Effector CD8-positive, alpha-beta T cell (primary cell): ENCODE measurements at regions not wholly inside any gene's neighbourhood (a gene's known extent, or its start where the extent isn't known, plus 50 kb on each side); places are given as distances from the start of the nearest gene placed in this dataset.

ENCODE experiments used
- DNase-seq: peaks from one replicate; lab custom pipeline; 2025; lab: John Stamatoyannopoulos, UW

GRCh38 chr16:5378531-5378930 lies 280.9 kb upstream of the EEF2KMT start:
- no peak for DNase-seq

DNA sequence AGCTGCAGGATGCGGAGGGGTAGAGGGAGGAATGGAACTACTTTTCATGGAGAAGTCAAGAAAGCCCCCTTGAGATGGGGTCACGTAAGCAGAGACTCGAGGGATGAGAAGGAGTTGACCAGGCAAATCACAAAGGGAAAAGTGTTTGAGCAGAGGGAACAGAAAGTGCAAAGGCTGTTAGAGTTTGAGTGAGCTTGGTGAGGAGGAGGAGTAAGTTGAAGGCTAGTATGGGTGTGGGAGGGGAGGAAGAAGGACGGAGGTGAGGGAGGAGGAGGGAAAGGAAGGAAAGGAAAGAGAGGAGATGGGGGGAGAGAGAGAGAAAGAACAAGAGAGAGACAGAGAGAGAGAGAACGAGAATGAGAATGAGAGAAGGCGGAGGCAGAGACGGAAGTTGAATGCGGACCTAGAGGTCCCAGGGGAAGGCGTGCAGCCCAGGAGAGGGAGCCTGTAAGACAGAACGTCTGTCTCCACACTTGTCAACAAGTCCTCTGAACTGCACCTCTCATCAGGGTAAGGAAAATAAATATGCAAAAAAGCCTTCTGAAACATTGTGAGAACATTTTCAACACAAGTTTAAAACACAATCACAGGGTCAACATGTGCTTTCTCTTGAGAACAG lies 279.8 kb upstream of the EEF2KMT start:
- no peak for DNase-seq

DNA sequence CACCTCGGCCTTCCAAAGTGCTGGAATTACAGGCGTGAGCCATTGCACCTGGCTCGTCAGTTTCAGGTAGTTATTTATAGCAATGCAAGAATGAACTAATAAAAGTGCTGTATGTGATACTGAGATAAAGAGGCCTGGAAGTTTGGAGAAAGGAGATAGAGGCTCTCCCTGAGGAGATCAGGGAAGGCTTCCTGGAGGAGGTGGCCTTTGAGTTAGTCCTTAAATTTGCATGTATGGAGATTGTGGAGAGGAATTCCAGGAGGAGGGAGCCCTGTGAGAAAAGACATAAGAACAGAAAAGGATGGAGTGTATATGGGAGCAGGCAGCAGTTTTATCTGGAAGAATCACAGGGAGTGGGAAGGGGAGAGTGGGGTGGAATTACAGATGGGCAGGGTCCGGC lies 276.6 kb upstream of the EEF2KMT start:
- DNase-seq = no peak

- no peak for DNase-seq
These were observed 270.4 kb upstream of the EEF2KMT start for GRCh38 chr16:5367951-5368350.

DNA sequence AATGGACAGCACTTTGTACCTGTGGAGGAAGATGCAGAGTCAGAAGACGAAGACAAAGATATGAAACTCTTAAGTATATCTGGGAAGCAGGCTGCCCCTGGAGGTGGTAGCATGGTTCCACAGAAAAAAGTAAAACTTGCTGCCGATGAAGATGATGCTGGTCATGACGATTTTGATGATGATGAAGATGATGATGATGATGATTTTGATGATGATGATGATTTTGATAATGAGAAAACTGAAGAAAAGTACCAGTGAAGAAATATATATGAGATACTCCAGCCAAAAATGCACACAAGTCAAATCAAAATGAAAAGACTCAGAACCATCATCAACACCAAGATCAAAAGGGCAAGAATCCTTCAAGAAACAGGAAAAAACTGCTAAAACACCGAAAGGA lies 268.5 kb upstream of the EEF2KMT start:
- DNase-seq = no peak

GRCh38 chr16:5364186-5364585 lies 266.6 kb upstream of the EEF2KMT start:
- no peak for DNase-seq

GRCh38 chr16:5361322-5361721 lies 263.7 kb upstream of the EEF2KMT start:
- DNase-seq = no peak

GRCh38 chr16:5354645-5355044 lies 257.1 kb upstream of the EEF2KMT start:
- DNase-seq = no peak

- no peak for DNase-seq
These were observed 252.3 kb upstream of the EEF2KMT start for GRCh38 chr16:5349670-5350517.

DNA sequence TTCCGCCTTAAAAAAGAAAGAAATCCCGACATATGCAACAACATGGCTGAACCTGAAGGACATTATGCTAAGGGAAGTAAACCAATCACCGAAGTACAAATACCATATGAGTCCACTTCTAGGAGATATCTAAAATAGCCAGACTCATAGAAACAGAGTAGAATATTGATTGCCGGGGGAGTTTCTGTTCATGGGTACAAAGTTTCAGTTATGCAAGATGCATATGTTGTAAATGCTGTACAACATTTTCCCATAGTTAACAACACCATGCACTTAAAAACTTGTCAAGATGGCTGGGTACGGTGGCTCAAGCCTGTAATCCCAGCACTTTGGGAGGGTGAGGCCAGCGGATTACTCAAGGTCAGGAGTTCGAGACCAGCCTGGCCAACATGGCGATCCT lies 251.5 kb upstream of the EEF2KMT start:
- no peak for DNase-seq

DNA sequence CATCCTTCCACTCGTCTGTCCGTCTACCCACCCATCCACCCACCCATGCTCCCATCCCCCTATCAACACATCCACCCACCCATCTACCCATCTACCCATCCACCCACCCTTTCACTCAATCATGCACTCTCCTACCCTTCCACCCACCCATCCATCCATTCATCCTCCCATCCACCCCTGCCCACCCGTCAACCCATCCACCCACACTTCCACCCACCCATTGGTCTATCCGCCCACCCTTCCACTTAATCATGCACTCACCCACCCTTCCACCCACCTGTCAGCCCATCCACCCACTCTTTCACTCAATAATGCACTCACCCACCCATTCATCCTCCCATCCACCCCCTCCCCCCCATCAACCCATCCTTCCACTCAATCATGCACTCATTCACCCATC lies 250.0 kb upstream of the EEF2KMT start:
- DNase-seq = no peak

DNA sequence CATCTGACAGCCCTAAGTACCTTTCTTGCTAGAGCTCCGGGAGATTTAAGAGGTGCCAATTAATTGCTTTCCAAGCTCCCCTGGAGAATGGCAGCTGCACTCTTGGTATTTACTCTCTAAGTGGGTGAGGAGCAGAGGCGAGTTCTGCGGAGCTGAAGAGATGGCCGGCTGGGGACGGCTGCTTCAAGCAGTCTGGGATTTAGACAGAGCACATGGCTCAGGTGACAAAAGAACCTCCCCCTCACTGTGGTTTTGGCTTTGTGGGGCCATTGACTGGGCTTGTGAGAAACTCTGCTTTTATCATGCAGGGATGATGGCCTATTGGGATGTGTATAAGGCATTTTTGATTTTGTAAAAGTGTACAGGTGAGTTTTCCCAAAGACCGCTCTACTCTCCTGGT lies 239.3 kb upstream of the EEF2KMT start:
- DNase-seq = no peak

DNA sequence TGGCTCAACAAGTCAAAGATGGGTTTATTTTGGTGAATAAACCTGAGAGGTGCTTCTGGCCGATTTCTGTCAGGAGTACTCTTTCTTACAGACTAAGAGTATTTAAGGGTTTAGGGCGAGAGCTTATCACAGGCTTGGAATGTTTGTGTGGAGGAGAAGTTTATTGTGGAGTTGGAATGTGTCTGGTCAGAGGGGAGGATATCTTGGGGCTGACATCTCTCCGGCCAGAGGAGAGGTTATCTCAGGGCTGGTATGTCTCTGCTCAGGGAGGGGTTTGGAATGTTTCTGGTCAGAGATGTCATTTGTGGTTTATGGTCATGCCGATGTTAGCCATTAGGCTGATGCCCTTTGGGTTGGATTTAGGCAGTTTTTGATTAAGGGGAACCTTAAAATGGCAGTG lies 236.4 kb upstream of the EEF2KMT start:
- DNase-seq = no peak

DNA sequence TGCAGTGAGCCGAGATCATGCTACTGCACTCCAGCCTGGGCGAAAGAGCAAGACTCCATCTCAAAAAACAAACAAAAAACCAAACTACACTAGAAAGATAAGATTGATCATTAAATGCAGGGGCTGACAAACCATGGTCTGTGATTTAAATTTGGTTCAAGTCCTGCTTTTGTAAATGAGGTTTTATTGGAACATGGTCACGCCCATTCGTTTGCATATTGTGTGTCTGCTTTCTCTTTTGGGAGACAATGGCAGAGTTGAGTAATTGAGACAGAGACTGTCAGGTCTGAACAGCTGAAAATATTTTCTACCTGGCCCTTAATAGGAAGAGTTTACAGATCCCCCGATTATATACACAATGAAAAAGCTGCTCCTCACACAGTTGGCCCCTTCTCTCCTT lies 235.5 kb upstream of the EEF2KMT start:
- DNase-seq = no peak

DNA sequence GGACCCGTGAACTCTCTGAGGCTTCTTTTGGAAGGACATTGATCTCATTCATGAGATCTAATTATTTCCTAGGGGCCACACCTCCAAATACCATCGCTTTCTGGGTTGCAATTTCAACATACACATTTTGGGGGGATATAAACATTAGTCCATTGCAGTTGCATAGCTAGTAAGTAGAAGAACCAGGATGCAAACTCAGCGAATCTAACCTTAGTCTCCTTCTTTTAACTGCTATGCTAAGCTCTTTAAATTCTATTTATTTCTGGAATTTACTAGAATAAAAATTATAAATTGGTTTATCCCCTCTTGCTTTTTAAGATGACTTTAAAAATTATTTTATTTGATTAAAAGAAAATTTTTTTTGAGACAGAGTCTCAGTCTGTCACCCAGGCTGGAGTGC lies 232.5 kb upstream of the EEF2KMT start:
- no peak for DNase-seq

GRCh38 chr16:5328546-5328945 lies 231.0 kb upstream of the EEF2KMT start:
- DNase-seq = no peak

DNA sequence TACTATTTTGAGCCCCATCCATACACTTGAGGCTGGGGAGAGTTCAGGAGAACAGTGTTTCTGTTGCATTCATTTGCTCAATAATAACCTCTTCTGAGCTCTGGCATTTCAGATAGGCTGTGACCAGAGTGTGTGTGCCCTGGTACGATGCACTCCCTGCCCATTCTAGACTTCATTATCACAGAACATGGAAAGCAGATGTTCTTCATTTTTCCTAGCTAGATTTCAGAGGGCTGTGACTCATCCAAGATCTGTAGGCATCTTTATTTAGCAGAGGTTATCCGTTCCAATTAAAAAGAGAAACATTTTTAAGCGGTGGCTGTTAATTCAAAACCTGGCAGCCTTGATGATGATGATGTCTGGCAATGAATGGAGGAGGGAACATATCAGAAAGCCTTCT lies 228.8 kb upstream of the EEF2KMT start:
- DNase-seq = no peak

DNA sequence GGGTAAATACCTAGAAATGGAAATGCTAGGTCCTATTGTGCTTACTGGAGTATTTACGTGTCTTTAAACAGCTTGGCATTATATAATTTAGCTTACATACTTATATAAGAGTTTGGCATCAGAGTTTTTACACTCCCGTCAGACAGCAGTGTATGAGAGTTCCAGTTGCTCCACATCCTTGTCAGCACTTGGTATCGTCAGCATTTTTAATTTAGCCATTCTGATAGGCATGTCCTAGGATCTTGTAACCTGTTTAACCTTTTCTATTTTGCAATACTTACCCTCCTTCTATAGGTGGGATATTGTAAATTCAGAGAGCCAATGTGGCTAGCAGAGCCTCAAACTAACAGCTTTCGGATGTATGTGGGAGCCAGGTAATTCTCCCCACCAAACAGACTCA lies 228.3 kb upstream of the EEF2KMT start:
- no peak for DNase-seq

- no peak for DNase-seq
These were observed 225.9 kb upstream of the EEF2KMT start for GRCh38 chr16:5323284-5324141.

GRCh38 chr16:5321930-5322329 lies 224.3 kb upstream of the EEF2KMT start:
- no peak for DNase-seq

DNA sequence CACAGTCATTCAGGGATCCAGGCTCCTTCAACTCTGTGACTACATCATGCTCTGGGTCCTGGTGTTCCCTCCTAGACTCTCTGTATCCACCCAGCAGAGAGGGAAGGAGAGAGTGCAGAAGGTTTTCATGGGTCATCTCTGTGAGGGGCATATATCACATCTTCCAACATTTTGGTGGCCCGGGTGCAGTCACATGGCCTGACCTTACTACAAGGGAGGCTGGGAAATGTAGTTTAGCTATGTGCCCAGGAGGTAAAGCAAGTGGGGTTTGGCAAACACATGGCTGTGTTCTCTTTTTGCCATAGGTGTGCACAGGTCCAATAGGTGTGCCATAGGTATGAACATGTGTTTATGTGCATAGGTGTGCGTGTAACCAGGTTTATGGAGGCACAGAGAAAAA lies 222.2 kb upstream of the EEF2KMT start:
- DNase-seq = no peak

DNA sequence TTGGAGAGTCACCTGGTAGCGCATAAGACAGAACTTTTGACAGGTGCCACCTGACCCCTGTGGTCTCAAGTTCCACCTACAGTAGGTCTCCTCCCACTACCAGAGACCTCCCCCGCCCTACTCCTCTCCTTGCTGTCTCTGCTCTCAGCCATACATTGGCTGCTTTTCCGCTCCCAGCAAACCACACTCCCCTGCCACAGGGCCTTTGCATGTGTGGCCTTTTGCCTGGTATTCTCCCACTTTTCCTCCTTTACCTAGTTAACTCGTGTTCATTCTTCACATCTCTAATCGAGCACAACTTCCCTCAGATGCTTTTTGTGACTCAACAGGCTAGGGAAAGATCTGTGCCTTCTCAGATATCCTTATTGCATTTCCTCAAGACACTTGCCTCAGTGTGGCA lies 218.3 kb upstream of the EEF2KMT start:
- no peak for DNase-seq

DNA sequence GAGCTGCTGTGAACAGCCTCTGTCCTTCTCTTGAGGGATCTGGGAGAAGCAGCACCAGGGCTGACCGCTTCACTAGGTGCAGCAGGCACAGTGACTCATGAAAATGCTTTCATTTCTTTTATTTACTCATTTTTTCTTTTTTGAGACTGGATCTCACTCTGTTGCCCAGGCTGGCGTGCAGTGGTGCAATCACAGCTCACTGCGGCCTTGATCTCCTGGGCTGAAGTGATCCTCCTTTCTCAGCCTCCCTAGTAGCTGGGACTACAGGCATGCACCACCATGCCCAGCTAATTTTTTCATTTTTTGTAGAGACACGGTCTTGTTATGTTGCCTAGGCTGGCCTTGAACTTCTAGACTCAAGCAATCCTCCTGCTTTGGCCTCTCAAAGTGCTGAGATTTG lies 216.8 kb upstream of the EEF2KMT start:
- DNase-seq = no peak
